Central memory CD8-positive, alpha-beta T cell (primary cell): ENCODE measurements at regions not wholly inside any gene's neighbourhood (a gene's known extent, or its start where the extent isn't known, plus 50 kb on each side); places are given as distances from the start of the nearest gene placed in this dataset.
"Not testable (repeated sequence)": the region's sequence is repeated elsewhere in the genome, so short reads cannot be mapped to it uniquely, and the experiment has no call there.

Experiments
- ATAC-seq: fragments of 150-1000 bp; cut with Tn5 transposase; replicated peaks from 2 replicates; pipeline ENCODE4 v1.10.0; 2022; ENCODE audit warnings: mild to moderate bottlenecking, moderate FRiP score, moderate number of reproducible peaks; ENCODE audit not compliant: poor library complexity, severe bottlenecking; ENCODE audit errors: extremely low read depth
- DNase-seq, 2 donors: peaks; one replicate each; pipeline ENCODE4 v3.0.0; 2021; ENCODE audit warnings: low spot score in 2 of 2
- H3K27ac Mint-ChIP-seq: one replicate; pipeline ENCODE4 v1.8.0; 2022; ENCODE audit warnings: low read depth, mild to moderate bottlenecking, moderate library complexity, mixed read lengths
- H3K27me3 Mint-ChIP-seq: one replicate; pipeline ENCODE4 v1.8.0; 2022; ENCODE audit warnings: mixed read lengths
- H3K36me3 Mint-ChIP-seq: one replicate; pipeline ENCODE4 v1.8.0; 2022; ENCODE audit warnings: mild to moderate bottlenecking, moderate library complexity, mixed read lengths; ENCODE audit not compliant: insufficient read depth
- H3K4me1 Mint-ChIP-seq: one replicate; pipeline ENCODE4 v1.8.0; 2022; ENCODE audit warnings: mixed read lengths
- H3K4me3 Mint-ChIP-seq: one replicate; pipeline ENCODE4 v1.8.0; 2022; ENCODE audit warnings: mild to moderate bottlenecking, moderate library complexity, mixed read lengths
- H3K9me3 Mint-ChIP-seq: one replicate; pipeline ENCODE4 v1.8.0; 2022; ENCODE audit warnings: mixed read lengths

DNA sequence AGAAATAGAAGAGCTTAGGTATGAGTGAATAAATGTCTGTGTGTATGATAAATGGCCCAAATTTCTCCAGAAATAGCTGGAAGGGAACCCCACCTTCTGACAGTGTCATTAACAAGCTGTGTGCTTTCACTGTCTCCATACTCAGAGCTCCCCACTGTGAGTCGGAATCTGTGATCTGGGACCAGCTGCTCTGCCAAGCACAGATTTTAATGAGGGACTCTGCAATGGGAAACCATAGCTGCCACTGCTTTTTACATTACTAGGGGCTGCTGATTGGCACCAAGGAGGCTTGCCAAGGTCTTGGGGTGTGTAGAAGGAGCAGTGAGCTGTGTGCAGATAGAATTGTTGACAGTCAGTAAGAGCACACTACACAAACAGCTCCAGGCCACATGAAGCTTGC lies 244.2 kb upstream of the CCDC196 start:
- Mint-ChIP-seq H3K4me3 (no peak overlapping the region), H3K36me3 (no peaks in the 10 kb centered on the region), H3K9me3 (no peaks in the 10 kb centered on the region), H3K4me1 (no peaks in the 10 kb centered on the region), H3K27ac (no peak overlapping the region), H3K27me3 (no peaks in the 10 kb centered on the region)
- DNase-seq (no peak), ATAC-seq (no peak)

DNA sequence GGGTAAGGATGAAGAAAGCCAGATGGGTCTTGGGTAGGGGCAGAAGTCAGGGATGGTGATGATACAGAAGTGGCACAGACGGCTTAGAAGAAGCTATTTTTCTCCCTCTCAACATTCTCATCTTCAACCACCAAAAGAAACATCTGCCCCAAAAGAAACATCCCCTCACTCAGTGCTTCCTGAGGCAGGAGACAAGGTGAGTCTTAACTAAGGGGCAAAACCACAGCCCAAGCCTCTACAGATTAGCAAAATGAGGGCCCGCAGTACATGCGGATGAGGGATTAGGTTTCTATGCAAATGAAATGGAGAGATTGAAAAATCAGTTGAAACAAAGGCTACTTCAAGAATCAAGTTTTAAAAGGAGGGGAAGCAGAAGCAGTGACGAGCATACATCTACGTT lies 241.3 kb upstream of the CCDC196 start:
- no peaks in the 10 kb centered on the region for H3K36me3 Mint-ChIP-seq
- ATAC-seq: no peak
- DNase-seq: no peak
- H3K4me1 Mint-ChIP-seq: no peaks in the 10 kb centered on the region
- peaks cover 16% of the 10 kb centered on the region for H3K27me3 Mint-ChIP-seq
- H3K9me3 Mint-ChIP-seq: no peaks in the 10 kb centered on the region
- no peak overlapping the region for H3K27ac Mint-ChIP-seq
- no peak overlapping the region for H3K4me3 Mint-ChIP-seq

DNA sequence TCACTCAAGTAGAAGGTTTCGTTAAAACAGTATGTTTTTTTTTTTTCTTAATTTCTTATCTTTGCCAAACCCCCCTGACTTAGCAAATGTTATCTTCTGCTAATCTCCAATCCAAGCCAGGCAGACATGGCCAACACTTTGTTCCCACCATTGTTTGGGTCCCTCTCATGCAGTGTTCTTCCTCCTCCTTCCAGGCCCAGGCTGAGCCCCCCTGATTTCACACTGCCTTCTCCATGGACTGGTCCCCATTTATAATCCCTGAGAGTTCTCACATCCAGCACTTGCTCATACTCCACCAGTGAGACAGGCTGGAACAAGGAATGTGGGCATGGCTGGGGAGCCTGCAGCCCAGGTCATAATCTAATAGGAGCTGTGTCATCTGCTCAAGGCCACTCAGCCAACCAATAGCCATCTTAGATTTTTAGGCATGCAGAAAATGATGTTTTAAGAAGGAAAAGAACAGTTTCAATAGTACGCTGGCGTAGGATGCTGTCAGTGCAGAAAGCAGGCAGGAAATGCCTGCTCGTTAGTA lies 238.4 kb upstream of the CCDC196 start:
- no peak overlapping the region for H3K27ac Mint-ChIP-seq
- no peaks in the 10 kb centered on the region for H3K4me1 Mint-ChIP-seq
- H3K36me3 Mint-ChIP-seq: no peaks in the 10 kb centered on the region
- peaks cover 20% of the 10 kb centered on the region for H3K27me3 Mint-ChIP-seq
- no peak overlapping the region for H3K4me3 Mint-ChIP-seq
- no peak for ATAC-seq
- no peak for DNase-seq
- no peaks in the 10 kb centered on the region for H3K9me3 Mint-ChIP-seq

DNA sequence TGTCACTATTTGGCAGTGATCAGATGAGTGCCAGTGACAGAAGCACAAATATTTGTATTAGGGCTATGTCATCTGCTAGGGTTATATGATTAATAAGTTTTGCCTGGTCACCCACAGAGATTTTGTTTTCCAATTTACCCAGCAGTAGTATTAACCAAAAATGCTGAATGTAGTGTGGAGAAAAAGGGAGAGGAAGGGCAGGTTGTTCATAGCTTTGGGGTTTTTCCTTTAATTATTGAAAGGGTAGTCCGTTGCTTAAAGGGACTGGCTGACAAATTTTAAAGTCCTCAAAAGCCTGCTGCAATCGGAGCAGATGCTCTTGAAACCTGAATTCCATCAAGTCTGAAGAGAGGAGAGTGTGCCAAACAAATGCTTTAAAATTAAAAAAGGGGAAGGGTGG lies 237.9 kb upstream of the CCDC196 start:
- no peaks in the 10 kb centered on the region for H3K4me1 Mint-ChIP-seq
- H3K9me3 Mint-ChIP-seq: no peaks in the 10 kb centered on the region
- no peak overlapping the region for H3K27ac Mint-ChIP-seq
- peaks cover 20% of the 10 kb centered on the region for H3K27me3 Mint-ChIP-seq
- ATAC-seq (no peak), DNase-seq (no peak)
- no peak overlapping the region for H3K4me3 Mint-ChIP-seq
- no peaks in the 10 kb centered on the region for H3K36me3 Mint-ChIP-seq

DNA sequence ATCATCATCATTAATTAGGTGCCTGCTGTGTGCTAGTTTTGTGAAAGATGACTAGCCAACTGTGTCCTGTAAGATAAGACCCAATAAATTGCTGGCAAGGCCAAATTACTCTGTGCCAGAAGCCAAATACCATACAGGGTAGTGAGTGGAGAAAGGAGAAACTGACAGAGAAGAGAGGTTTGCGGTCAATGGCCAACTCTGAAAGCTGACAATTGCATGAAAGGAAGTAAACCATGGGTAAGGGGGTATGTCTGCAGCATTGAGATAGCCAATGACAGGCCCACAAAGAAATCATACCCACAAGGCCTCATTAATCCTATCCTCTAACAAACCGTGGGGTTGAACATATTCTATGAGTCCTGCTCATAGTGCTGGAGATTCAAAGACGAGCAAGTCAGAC lies 236.6 kb upstream of the CCDC196 start:
- no peak for DNase-seq
- ATAC-seq: no peak
- H3K4me3 Mint-ChIP-seq: no peak overlapping the region
- no peaks in the 10 kb centered on the region for H3K36me3 Mint-ChIP-seq
- H3K9me3 Mint-ChIP-seq: no peaks in the 10 kb centered on the region
- no peaks in the 10 kb centered on the region for H3K4me1 Mint-ChIP-seq
- no peak overlapping the region for H3K27ac Mint-ChIP-seq
- peaks cover 20% of the 10 kb centered on the region for H3K27me3 Mint-ChIP-seq

DNA sequence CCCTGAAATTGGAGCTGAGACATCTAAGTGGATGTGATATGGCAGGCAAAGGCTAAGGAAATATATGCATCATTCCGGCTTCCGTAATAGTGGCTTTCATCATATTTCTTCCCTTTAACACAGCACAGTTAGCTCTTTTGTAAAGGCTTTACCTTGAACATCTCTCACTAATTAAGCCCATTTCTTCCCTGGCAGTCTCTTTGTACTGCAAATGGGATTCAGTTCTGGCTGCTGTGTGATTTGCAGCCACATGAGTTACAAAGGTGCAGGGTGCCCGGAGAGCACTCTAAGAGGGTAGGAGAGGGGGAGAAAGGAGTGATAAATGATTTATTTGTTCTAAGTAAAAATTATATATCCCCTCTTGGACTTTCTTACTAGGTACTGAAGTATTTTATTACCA lies 232.1 kb upstream of the CCDC196 start:
- Mint-ChIP-seq H3K4me1 (no peaks in the 10 kb centered on the region), H3K27me3 (peaks cover 8% of the 10 kb centered on the region), H3K27ac (no peak overlapping the region), H3K9me3 (no peaks in the 10 kb centered on the region), H3K4me3 (no peak overlapping the region), H3K36me3 (no peaks in the 10 kb centered on the region)
- ATAC-seq: no peak
- no peak for DNase-seq

DNA sequence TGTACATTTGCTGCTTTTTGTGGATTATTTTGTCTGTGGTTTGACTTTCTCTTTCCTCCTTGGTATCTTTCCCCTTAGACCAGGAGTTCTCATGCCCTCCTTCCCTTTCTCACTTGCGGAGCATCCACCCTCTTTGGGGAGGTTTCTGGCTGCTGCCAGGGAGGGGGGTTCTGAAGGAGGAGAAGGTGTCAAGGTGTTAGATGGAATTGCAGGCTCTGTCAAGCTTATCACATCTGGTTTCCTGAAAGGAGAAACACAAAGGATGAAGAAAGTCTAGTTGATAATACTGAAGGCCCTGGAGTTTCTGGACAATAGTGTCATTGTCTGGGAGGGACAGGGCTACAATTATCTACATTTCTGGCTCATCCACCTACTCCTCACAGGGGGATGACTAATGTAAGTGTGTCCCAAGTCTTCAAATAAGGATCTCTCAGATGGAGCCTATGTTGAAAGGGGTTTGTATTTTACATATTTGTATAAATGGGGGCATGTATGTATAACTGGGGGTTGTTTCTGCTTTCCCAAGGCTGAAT lies 217.3 kb upstream of the CCDC196 start:
- Mint-ChIP-seq H3K4me3 (no peak overlapping the region), H3K27ac (no peak overlapping the region), H3K27me3 (peaks cover 34% of the 10 kb centered on the region), H3K36me3 (no peaks in the 10 kb centered on the region), H3K4me1 (no peaks in the 10 kb centered on the region), H3K9me3 (no peaks in the 10 kb centered on the region)
- DNase-seq: no peak
- ATAC-seq: no peak

DNA sequence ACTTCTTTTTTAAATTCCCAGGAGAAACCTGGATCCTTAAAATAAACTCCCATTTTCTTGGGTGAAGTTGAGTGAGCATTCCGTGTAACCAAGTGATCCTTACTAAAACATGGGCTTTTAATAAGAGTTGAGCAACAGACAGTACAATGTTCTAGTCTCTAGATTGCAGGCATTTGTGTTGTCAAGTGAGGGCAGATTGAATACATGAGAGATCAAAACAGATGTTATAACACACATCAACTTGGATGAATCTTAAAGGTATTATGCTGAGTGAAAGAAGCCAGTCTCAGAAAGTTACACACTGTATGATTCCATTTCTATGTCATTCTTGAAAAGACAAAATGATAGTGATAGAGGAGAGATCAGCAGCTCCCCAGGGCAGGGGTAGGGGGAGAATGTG lies 213.9 kb upstream of the CCDC196 start:
- no peak overlapping the region for H3K27ac Mint-ChIP-seq
- H3K36me3 Mint-ChIP-seq: no peaks in the 10 kb centered on the region
- H3K27me3 Mint-ChIP-seq: peaks cover 58% of the 10 kb centered on the region
- no peaks in the 10 kb centered on the region for H3K4me1 Mint-ChIP-seq
- ATAC-seq (no peak), DNase-seq (no peak)
- no peak overlapping the region for H3K4me3 Mint-ChIP-seq
- H3K9me3 Mint-ChIP-seq: no peaks in the 10 kb centered on the region

DNA sequence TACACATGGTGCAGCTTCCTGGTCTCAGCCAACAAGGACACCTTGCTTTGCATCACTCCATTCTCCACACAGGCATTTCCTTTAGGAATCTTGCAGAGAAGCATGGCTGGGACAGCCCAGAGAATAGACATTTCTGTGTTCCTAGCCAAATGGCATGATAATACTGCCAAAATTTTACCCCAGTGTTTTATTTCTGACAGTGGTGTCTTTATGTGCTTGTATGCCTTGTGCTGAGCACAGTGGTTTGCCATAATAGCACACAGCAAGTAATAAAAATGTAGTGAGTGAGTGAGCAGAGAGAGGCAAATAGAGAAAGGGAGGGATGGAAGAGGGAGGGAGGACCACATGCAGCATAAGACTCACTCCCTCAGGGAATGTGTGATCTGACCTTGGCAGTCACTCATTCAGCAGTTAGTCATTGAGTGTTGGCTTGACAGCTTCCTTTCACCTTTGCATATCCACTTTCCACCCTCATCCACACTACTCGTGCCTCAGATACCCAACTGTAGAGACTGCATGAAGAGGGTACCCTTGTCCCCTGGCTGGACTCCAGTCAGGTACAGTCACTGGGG lies 212.8 kb upstream of the CCDC196 start:
- Mint-ChIP-seq H3K27ac (no peak overlapping the region), H3K36me3 (no peaks in the 10 kb centered on the region), H3K4me3 (no peak overlapping the region), H3K9me3 (no peaks in the 10 kb centered on the region), H3K27me3 (peaks cover 55% of the 10 kb centered on the region), H3K4me1 (no peaks in the 10 kb centered on the region)
- ATAC-seq: no peak
- no peak for DNase-seq

DNA sequence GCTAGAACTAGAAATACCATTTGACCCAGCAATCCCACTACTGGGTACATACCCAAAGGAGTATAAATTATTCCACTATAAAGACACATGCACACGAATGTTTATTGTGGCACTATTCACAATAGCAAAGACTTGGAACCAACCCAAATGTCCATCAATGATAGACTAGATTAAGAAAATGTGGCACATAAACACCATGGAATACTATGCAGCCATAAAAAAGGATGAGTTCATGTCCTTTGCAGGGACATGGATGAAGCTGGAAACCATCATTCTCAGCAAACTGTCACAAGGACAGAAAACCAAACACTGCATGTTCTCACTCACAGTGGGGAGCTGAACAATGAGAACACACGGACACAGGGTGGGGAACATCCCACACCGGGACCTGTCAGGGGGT lies 207.8 kb upstream of the CCDC196 start:
- H3K27ac Mint-ChIP-seq, H3K4me1 Mint-ChIP-seq, ATAC-seq, H3K36me3 Mint-ChIP-seq, H3K4me3 Mint-ChIP-seq, DNase-seq: not testable (repeated sequence)
- Mint-ChIP-seq H3K9me3 (peaks cover 10% of the 10 kb centered on the region), H3K27me3 (peaks cover 35% of the 10 kb centered on the region)

DNA sequence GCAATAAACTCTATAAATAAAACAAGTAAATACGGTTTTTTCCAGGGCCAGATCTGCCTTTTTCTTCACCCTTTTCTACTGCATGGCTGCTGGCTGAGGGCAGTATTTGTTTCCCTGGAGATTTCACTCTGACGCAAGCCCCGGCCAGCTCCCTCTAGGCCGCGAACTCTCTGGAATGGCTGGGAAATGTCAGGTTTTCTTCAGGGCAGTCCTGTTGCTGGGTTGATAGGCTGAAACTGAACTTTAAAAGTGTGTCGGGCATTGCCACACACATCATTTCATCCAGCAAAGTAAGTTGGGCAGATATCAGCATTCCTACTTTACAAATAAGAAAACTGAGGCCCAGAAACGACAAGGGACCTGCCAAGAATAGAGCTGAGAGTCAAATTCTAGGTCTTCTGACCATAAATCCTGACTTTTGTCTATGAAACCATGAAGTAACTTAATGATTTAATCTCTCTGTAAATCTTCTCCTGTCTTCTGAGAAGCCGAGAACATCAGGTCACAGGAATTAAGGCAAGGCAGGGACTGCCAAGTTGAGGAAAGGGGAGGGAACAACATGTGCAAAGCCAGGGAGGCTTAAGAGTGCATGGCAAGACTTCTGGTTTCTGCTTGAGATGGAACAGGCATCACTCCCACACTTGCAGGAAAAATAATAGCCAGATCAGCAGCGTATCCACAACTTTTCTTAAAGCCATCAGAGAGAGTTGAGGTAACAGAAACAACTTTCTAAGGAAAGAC lies 205.0 kb upstream of the CCDC196 start:
- H3K4me1 Mint-ChIP-seq: no peaks in the 10 kb centered on the region
- DNase-seq (no peak), ATAC-seq (no peak)
- H3K27ac Mint-ChIP-seq: no peak overlapping the region
- H3K36me3 Mint-ChIP-seq: no peaks in the 10 kb centered on the region
- H3K9me3 Mint-ChIP-seq: peaks cover 10% of the 10 kb centered on the region
- peaks cover 16% of the 10 kb centered on the region for H3K27me3 Mint-ChIP-seq
- no peak overlapping the region for H3K4me3 Mint-ChIP-seq

DNA sequence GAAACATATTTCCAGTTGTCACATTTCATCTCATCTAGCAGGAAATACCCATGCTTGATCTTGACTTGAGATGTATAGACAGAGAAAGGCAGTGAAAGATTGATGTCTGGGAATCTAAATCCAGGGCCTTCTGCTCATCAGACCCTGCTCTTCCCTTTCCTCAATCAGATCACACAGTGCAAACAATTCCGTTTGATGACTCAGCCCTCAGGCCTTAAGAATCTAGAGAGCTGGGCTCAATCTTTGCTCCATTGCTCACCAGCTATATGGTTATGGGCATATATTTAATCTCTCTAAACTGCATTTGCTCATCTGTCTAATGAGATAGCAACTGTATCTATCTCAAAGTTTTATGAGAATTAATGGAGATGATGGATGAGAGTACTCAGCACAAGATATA lies 201.8 kb upstream of the CCDC196 start:
- no peak overlapping the region for H3K27ac Mint-ChIP-seq
- no peak for DNase-seq
- no peak for ATAC-seq
- peaks cover 5% of the 10 kb centered on the region for H3K9me3 Mint-ChIP-seq
- H3K36me3 Mint-ChIP-seq: peaks cover 2% of the 10 kb centered on the region
- no peak overlapping the region for H3K4me3 Mint-ChIP-seq
- H3K27me3 Mint-ChIP-seq: peaks cover 16% of the 10 kb centered on the region
- no peaks in the 10 kb centered on the region for H3K4me1 Mint-ChIP-seq

DNA sequence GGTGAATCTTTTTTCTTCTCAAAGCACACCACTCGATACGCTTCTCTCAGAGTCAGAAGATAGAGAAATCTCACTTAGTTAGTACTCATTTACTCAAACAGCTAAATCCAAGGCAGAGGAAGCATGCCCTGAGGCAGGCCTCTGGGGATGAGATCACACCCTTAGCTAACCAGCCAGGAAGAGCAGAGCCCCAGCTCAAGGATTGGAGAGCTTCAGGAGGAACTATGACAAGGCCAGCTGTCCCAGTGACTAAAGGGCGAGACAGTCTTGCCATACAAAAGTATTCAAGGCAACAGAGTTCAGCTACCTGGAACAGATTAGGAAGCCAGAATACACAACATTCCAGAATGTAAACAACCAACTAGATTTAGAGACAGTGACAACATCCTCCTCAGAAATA lies 197.7 kb upstream of the CCDC196 start:
- ATAC-seq: no peak
- Mint-ChIP-seq H3K27me3 (peaks cover 16% of the 10 kb centered on the region), H3K4me3 (no peak overlapping the region), H3K36me3 (peaks cover 2% of the 10 kb centered on the region), H3K9me3 (no peaks in the 10 kb centered on the region), H3K27ac (no peak overlapping the region), H3K4me1 (no peaks in the 10 kb centered on the region)
- DNase-seq: no peak
